C4-2B (cell line): ENCODE measurements at regions not wholly inside any gene's neighbourhood (a gene's known extent, or its start where the extent isn't known, plus 50 kb on each side); places are given as distances from the start of the nearest gene placed in this dataset.

Source experiments
- CTCF ChIP-seq: fragments of 450-650 bp; conservative IDR thresholded peaks from 2 replicates; pipeline ENCODE4 v1.5.1; 2017; ENCODE audit warnings: mild to moderate bottlenecking
- ZFX ChIP-seq: fragments of 450-650 bp; IDR thresholded peaks from 2 replicates; pipeline ENCODE4 v1.6.1; 2017

GRCh38 chr5:90263102-90263820 is 146.3 kb downstream of the CETN3 start:
- TF ChIP-seq CTCF (no peak), ZFX (no peak)
